ENCODE measurements at regions not wholly inside any gene's neighbourhood (a gene's known extent, or its start where the extent isn't known, plus 50 kb on each side); places are given as distances from the start of the nearest gene placed in this dataset.
"Not testable (repeated sequence)": the region's sequence is repeated elsewhere in the genome, so short reads cannot be mapped to it uniquely, and the experiment has no call there.

DNA sequence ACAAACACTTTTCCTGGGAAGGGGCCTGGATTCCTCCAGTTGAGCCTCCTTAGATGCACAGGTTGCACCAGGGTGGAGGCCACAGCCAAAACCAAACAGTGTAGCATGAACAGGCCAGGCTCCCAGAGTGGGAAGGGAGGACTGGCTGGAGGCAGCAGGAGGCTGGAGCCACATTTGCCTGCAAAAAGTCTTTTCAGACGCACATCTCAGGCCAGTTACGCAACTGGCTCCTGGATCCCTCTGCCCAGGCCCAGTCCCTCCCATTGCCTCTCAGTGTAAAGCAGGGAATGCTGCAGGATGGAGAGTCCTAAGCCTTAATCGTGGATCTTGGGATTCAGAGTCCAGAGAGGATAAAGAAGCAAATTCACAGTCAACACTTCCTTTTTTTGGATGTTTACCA lies 305.1 kb upstream of the PLGLB1 start:
- H3K27me3 ChIP-seq (ENCODE audit: control insufficient read depth, insufficient read depth, low read length); H3K36me3 ChIP-seq (ENCODE audit: control insufficient read depth, insufficient read depth, low read length); H3K4me1 ChIP-seq (ENCODE audit: control insufficient read depth, insufficient read depth, low read length); H3K9me3 ChIP-seq (ENCODE audit: control insufficient read depth, insufficient read depth, low read length); H3K4me3 ChIP-seq (ENCODE audit: low read depth, low read length); H3K9ac ChIP-seq (ENCODE audit: low read depth, low read length): not testable (repeated sequence)

DNA sequence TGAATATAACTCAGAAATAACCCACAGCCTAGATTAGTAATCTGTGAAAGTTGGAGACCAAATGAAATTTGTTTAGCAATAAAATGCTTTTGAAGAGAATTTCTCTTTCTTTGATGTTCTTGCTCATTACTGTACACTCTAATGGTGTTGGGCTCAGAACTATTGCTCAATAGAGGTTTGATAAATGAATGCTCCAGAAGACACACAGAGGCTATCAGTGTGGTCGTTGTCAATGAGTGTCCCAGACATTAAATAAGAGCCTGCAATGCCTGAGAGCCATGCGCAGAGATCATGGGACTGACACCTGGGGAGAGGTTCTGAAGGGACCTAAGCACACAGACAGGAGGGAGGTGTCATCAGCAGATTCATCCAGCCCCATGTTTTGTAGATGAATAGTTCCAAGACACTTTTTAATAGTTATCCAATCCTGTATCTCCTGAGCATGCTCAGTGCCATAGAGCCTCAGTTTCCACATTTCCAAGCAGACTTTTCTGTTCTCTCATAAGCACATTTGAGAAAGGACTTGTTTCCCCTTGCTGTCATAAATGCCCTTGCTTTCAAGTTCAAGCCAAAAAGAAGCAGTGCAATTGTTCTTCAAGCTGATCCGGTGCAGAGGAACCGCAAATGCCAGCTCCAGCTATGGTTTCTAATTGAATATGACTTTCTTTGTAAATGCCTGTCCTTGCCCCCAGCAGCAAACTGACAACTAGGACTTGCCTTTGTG lies 306.2 kb upstream of the PLGLB1 start:
- H3K9me3 ChIP-seq (ENCODE audit: control insufficient read depth, insufficient read depth, low read length); H3K9ac ChIP-seq (ENCODE audit: low read depth, low read length); H3K4me1 ChIP-seq (ENCODE audit: control insufficient read depth, insufficient read depth, low read length); H3K36me3 ChIP-seq (ENCODE audit: control insufficient read depth, insufficient read depth, low read length); H3K27me3 ChIP-seq (ENCODE audit: control insufficient read depth, insufficient read depth, low read length); H3K4me3 ChIP-seq (ENCODE audit: low read depth, low read length): not testable (repeated sequence)

DNA sequence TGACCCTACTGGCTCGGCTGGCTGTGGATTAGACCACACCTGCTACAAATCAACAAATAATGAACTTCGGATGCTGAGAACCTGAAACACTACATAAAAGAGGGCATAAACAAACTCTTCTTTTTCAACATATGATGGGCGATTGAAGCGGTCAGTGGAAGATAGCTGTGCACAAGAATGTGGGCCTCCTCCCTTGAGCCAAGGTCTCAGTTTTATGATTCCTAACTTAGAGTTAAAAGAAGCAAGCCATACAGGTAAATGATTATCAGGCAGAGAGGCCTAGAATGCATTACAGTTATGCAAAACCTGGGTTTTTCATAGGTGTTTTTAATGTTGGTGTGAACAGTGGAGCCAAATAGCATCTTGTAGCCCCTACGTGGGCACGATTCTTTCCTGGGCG lies 307.9 kb upstream of the PLGLB1 start:
- not testable (repeated sequence) for H3K4me3 ChIP-seq (ENCODE audit: low read depth, low read length); H3K9ac ChIP-seq (ENCODE audit: low read depth, low read length); H3K4me1 ChIP-seq (ENCODE audit: control insufficient read depth, insufficient read depth, low read length); H3K36me3 ChIP-seq (ENCODE audit: control insufficient read depth, insufficient read depth, low read length); H3K9me3 ChIP-seq (ENCODE audit: control insufficient read depth, insufficient read depth, low read length); H3K27me3 ChIP-seq (ENCODE audit: control insufficient read depth, insufficient read depth, low read length)

DNA sequence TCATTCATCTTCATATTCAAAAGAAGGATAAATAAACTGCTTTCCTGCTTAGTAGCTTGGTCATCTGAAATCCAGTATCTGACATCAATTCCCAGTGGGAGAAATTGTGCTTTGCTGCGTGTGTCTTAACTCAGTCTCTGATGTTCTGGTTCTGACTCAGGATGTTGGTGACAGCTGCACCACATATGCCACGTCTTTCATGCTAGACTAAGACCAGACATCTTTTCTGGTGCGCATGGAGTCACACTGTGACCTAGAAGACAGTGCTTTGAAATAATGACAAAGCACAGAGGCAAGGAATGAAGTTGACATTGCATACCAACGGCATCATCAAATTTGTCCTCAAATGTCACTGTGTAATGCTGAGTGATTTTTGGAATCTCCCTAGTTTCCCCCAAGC lies 308.8 kb upstream of the PLGLB1 start:
- not testable (repeated sequence) for H3K9ac ChIP-seq (ENCODE audit: low read depth, low read length); H3K4me1 ChIP-seq (ENCODE audit: control insufficient read depth, insufficient read depth, low read length); H3K27me3 ChIP-seq (ENCODE audit: control insufficient read depth, insufficient read depth, low read length); H3K36me3 ChIP-seq (ENCODE audit: control insufficient read depth, insufficient read depth, low read length); H3K9me3 ChIP-seq (ENCODE audit: control insufficient read depth, insufficient read depth, low read length); H3K4me3 ChIP-seq (ENCODE audit: low read depth, low read length)

DNA sequence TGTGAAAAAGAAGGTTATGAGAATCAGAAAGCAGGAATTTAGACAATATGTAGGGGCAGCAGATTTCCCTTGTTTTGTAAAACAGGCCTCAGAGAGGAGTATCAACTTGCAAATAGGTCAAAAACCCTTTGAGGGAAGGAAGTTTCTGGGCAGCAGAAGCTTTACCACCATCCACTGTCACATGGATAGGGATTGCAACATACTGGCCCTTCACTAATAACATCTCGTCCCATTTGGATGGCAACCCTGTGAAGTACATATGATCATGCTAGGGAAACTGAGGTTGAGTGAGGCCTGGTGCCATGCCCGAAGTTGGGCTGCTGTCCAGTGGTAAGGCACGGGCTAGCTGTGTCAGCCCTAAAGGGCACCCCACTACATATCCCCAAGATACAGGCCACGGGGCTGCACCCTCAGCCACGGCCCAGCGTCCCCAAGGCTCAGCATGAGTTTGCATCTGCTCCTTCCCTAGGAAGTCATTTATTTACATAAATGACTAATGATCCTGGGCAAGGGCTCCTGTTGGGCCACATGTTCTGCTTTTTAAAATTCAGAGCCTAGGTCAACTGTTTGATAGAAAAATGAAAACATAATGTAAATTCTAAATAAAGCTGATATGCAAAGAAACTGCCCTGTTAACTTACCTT lies 310.4 kb upstream of the PLGLB1 start:
- not testable (repeated sequence) for H3K9ac ChIP-seq (ENCODE audit: low read depth, low read length); H3K4me3 ChIP-seq (ENCODE audit: low read depth, low read length); H3K4me1 ChIP-seq (ENCODE audit: control insufficient read depth, insufficient read depth, low read length); H3K36me3 ChIP-seq (ENCODE audit: control insufficient read depth, insufficient read depth, low read length); H3K9me3 ChIP-seq (ENCODE audit: control insufficient read depth, insufficient read depth, low read length); H3K27me3 ChIP-seq (ENCODE audit: control insufficient read depth, insufficient read depth, low read length)

DNA sequence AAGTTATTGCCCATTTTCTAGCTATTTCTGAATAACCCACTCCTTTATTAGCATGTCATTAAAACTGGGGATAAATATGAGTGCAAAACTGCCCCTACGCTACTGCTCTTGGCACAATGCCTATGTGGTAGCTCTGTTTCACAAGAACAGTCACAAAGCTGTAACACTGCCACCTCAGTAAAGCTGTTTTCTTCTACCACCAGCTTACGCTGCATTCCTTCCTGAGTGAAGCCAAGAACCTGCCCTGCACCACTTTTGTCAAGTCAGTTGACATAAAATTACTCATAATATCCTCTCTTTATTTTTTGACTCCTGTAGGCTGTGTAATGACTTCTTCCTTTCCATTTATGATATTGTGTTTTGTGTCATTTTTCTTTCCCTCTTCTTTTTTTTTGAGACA lies 313.2 kb upstream of the PLGLB1 start:
- not testable (repeated sequence) for H3K36me3 ChIP-seq (ENCODE audit: control insufficient read depth, insufficient read depth, low read length); H3K4me3 ChIP-seq (ENCODE audit: low read depth, low read length); H3K9ac ChIP-seq (ENCODE audit: low read depth, low read length); H3K9me3 ChIP-seq (ENCODE audit: control insufficient read depth, insufficient read depth, low read length); H3K27me3 ChIP-seq (ENCODE audit: control insufficient read depth, insufficient read depth, low read length); H3K4me1 ChIP-seq (ENCODE audit: control insufficient read depth, insufficient read depth, low read length)

DNA sequence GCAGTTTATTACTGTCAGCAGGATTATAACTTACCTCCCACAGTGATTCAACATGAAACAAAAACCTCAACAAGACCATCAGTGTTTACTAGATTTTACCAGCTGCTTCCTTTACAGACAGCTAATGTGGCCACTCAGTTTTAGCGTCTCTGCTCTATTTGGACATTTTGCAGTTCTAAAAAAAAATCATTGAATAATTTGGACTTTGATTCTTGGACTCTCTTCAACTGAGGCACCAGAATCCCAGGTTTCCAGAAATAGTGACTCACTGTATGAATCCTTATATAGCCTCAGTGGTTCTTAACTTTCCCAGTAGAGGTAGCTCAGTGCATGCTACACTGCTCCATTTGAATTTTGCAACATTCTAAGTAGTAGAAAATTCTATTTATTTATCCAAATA lies 317.4 kb upstream of the PLGLB1 start:
- not testable (repeated sequence) for H3K4me3 ChIP-seq (ENCODE audit: low read depth, low read length); H3K9me3 ChIP-seq (ENCODE audit: control insufficient read depth, insufficient read depth, low read length); H3K9ac ChIP-seq (ENCODE audit: low read depth, low read length); H3K27me3 ChIP-seq (ENCODE audit: control insufficient read depth, insufficient read depth, low read length); H3K36me3 ChIP-seq (ENCODE audit: control insufficient read depth, insufficient read depth, low read length); H3K4me1 ChIP-seq (ENCODE audit: control insufficient read depth, insufficient read depth, low read length)

DNA sequence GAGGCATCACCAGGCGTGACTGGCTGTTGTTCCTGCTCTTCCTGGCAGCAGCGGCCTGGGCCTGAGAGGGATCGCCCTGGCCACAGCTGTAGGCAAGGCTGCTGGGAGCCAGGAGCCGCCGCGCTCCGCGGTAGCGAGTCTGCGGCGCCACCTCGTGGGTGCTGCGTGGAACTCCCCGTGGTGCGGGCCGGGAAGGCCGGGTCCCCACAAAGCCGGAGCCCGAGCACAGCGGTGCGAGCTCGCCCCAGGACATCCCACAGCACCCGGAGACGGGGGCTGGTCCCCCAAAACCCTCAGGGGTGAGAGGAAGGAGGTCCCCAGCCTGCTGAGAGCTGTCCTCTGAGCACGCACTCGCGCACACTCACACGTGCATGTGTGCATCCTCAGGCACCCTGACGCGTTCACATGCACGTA lies 320.0 kb upstream of the PLGLB1 start:
- H3K27me3 ChIP-seq (ENCODE audit: control insufficient read depth, insufficient read depth, low read length); H3K4me1 ChIP-seq (ENCODE audit: control insufficient read depth, insufficient read depth, low read length); H3K36me3 ChIP-seq (ENCODE audit: control insufficient read depth, insufficient read depth, low read length); H3K9ac ChIP-seq (ENCODE audit: low read depth, low read length); H3K4me3 ChIP-seq (ENCODE audit: low read depth, low read length); H3K9me3 ChIP-seq (ENCODE audit: control insufficient read depth, insufficient read depth, low read length): not testable (repeated sequence)

DNA sequence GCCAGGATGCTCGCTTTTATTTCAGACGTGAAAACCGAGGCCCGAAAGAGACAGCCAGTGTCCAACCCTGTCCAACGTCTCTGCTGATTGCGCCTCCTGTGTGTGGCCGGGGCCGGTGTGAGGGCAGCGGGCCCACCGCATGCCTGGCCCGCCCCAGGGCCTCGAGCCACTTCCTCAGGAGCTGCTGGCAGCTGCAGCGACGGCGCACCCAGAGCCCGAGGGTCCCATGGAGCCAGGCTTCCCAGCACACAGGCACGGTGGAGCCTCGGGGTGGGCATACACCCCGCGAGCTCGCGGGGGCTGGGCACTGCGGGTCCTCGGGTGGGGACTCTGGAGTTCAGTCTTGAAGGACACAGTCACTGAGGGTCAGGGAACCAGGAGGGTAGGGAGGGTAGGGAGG lies 320.5 kb upstream of the PLGLB1 start:
- not testable (repeated sequence) for H3K4me3 ChIP-seq (ENCODE audit: low read depth, low read length); H3K4me1 ChIP-seq (ENCODE audit: control insufficient read depth, insufficient read depth, low read length); H3K36me3 ChIP-seq (ENCODE audit: control insufficient read depth, insufficient read depth, low read length); H3K27me3 ChIP-seq (ENCODE audit: control insufficient read depth, insufficient read depth, low read length); H3K9me3 ChIP-seq (ENCODE audit: control insufficient read depth, insufficient read depth, low read length); H3K9ac ChIP-seq (ENCODE audit: low read depth, low read length)

DNA sequence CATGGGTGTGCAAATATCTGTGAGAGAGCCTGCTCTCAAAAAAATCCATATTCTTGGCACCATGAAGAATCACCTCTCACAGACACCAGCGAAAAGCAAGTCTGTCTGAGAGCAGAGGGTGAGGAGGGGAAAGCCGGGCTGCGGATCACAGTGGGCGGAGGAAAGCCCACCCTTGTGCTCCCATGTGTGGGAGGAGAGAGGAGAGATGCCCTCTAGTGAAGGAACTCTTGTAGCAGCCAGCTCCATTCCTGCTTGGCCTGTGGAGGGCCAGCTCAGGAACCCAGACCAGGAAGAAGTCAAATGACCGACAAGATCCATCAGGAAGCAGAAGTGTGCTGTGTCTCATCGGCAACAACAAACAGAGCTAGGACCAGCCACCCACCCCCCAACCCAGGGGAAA lies 321.7 kb upstream of the PLGLB1 start:
- H3K36me3 ChIP-seq (ENCODE audit: control insufficient read depth, insufficient read depth, low read length); H3K4me3 ChIP-seq (ENCODE audit: low read depth, low read length): not testable (repeated sequence)

DNA sequence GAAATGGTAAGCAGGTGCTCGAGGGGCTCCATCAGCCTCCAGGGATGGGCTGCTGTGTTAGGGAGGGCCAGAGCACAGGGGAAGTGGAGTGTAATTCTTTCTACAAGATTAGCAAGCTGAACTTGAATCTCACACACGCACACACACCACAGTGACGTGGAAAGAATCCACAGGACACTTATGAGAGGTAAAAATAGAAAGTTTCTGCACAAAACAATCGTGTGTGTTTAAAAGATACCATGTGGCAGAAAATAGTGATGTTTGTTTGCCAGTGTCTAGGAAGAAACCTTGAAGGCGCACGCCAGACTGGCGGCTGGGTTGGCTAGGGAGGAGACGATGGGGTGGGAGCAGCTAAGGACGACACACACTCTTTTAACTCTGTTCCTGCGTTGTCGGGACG lies 323.6 kb upstream of the PLGLB1 start:
- not testable (repeated sequence) for H3K27me3 ChIP-seq (ENCODE audit: control insufficient read depth, insufficient read depth, low read length); H3K9ac ChIP-seq (ENCODE audit: low read depth, low read length); H3K4me3 ChIP-seq (ENCODE audit: low read depth, low read length); H3K4me1 ChIP-seq (ENCODE audit: control insufficient read depth, insufficient read depth, low read length); H3K36me3 ChIP-seq (ENCODE audit: control insufficient read depth, insufficient read depth, low read length); H3K9me3 ChIP-seq (ENCODE audit: control insufficient read depth, insufficient read depth, low read length)

More for the DNA sequence above, 321.7 kb upstream of the PLGLB1 start:
- not testable (repeated sequence) for H3K4me1 ChIP-seq (ENCODE audit: control insufficient read depth, insufficient read depth, low read length); H3K27me3 ChIP-seq (ENCODE audit: control insufficient read depth, insufficient read depth, low read length); H3K9ac ChIP-seq (ENCODE audit: low read depth, low read length); H3K9me3 ChIP-seq (ENCODE audit: control insufficient read depth, insufficient read depth, low read length)

DNA sequence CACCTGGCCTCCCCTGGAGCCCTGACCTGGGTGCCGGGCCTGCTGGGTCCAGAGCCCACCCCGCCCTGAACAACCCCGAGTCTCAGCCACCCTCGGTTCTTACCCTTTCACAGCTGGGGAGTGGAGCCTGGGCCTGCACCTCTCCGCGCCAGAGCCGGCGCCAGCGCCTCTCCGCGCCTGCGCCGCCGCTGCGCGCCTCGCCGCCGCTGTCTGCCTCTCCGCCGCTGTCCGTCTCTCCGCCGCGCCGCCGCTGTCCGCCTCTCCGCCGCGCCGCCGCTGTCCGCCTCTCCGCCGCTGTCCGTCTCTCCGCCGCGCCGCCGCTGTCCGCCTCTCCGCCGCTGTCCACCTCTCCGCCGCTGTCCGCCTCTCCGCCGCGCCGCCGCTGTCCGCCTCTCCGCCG lies 326.9 kb upstream of the PLGLB1 start:
- H3K4me3 ChIP-seq (ENCODE audit: low read depth, low read length); H3K9me3 ChIP-seq (ENCODE audit: control insufficient read depth, insufficient read depth, low read length); H3K36me3 ChIP-seq (ENCODE audit: control insufficient read depth, insufficient read depth, low read length); H3K9ac ChIP-seq (ENCODE audit: low read depth, low read length); H3K27me3 ChIP-seq (ENCODE audit: control insufficient read depth, insufficient read depth, low read length); H3K4me1 ChIP-seq (ENCODE audit: control insufficient read depth, insufficient read depth, low read length): not testable (repeated sequence)

Data from iPS-15b (cell line).